Vagina (tissue), 2 donors: ENCODE measurements at regions not wholly inside any gene's neighbourhood (a gene's known extent, or its start where the extent isn't known, plus 50 kb on each side); places are given as distances from the start of the nearest gene placed in this dataset.

Experiments
- DNase-seq, 2 donors: peaks; one replicate each; pipeline ENCODE4 v3.0.0-alpha.2; 2017; ENCODE audit errors: extremely low spot score in 2 of 2
- H3K27ac ChIP-seq: fragments of 200-600 bp; sonication (generic); one replicate; pipeline ENCODE4 v1.5.1; 2019
- H3K27me3 ChIP-seq: fragments of 200-600 bp; sonication (generic); one replicate; pipeline ENCODE4 v1.5.1; 2019
- H3K36me3 ChIP-seq, 2 donors: fragments of 200-600 bp; sonication (generic); one replicate each; pipeline ENCODE4 v1.5.1; 2017 to 2019
- H3K4me1 ChIP-seq: fragments of 200-600 bp; sonication (generic); one replicate; pipeline ENCODE4 v1.5.1; 2019
- H3K4me3 ChIP-seq, 2 donors: fragments of 200-600 bp; sonication (generic); 1 replicate in 1 of 2; 2 replicates in 1 of 2; pipeline ENCODE4 v1.5.1; 2016 to 2019
- H3K9me3 ChIP-seq: fragments of 200-600 bp; sonication (generic); one replicate; pipeline ENCODE4 v1.5.1; 2019
- POLR2A ChIP-seq, 2 donors: fragments of 450-650 bp; IDR thresholded peaks; one replicate each; pipeline ENCODE4 v1.6.1; 2017; ENCODE audit warnings: antibody characterized with exemption in 2 of 2, mild to moderate bottlenecking in 2 of 2, moderate library complexity in 2 of 2
- POLR2AphosphoS5 ChIP-seq, 2 donors: sonication (generic); formaldehyde crosslinking; IDR thresholded peaks; one replicate each; pipeline ENCODE4 v1.9.0; 2017; ENCODE audit warnings: antibody characterized with exemption in 2 of 2, mild to moderate bottlenecking in 2 of 2, low read depth in 1 of 2; ENCODE audit not compliant: insufficient read depth in 1 of 2
- intact Hi-C: fragments of 100-400 bp; cut with DNase I; formaldehyde crosslinking; loops from one replicate; pipeline ENCODE4 v1.15.1; 2023
- TF ChIP-seq, protein P1 (sequence below), 3 experiments: fragments of 450-650 bp in 2 of 3; fragments of 200-600 bp in 1 of 3; sonication (generic) in 1 of 3; IDR thresholded peaks; one replicate each; pipeline ENCODE4 v1.5.1; 2017 to 2019; ENCODE audit warnings: antibody characterized with exemption in 3 of 3, mild to moderate bottlenecking in 2 of 3, moderate library complexity in 2 of 3

GRCh38 chr21:45348591-45349327, 56.2 kb upstream of the COL18A1 start:
- Histone ChIP-seq H3K4me3 (no peak overlapping the region), H3K36me3 (no peaks in the 10 kb centered on the region), H3K27me3 (no peaks in the 10 kb centered on the region), H3K9me3 (no peaks in the 10 kb centered on the region), H3K4me1 (peaks cover 57% of the 10 kb centered on the region), H3K27ac (peak overlapping the region; percentile 73)
- TF ChIP-seq, protein P1, sequence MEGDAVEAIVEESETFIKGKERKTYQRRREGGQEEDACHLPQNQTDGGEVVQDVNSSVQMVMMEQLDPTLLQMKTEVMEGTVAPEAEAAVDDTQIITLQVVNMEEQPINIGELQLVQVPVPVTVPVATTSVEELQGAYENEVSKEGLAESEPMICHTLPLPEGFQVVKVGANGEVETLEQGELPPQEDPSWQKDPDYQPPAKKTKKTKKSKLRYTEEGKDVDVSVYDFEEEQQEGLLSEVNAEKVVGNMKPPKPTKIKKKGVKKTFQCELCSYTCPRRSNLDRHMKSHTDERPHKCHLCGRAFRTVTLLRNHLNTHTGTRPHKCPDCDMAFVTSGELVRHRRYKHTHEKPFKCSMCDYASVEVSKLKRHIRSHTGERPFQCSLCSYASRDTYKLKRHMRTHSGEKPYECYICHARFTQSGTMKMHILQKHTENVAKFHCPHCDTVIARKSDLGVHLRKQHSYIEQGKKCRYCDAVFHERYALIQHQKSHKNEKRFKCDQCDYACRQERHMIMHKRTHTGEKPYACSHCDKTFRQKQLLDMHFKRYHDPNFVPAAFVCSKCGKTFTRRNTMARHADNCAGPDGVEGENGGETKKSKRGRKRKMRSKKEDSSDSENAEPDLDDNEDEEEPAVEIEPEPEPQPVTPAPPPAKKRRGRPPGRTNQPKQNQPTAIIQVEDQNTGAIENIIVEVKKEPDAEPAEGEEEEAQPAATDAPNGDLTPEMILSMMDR (IDR thresholded peaks at IDR 0.05) = no peak
- TF ChIP-seq POLR2AphosphoS5 (IDR thresholded peaks at IDR 0.05; ENCODE audit: insufficient read depth in 1 of 2, low read depth in 1 of 2) (no peak), POLR2A (IDR thresholded peaks at IDR 0.05) (no peak)
- no peak for DNase-seq
- intact Hi-C loops = loop anchor here (5.0 kb wide), 1 partner anchor 41 kb away; no protein-coding TSS in a partner anchor

GRCh38 chr21:45350206-45350854, 54.6 kb upstream of the COL18A1 start:
- Histone ChIP-seq H3K36me3 (no peaks in the 10 kb centered on the region), H3K9me3 (no peaks in the 10 kb centered on the region), H3K4me1 (peaks cover 57% of the 10 kb centered on the region), H3K4me3 (no peak overlapping the region), H3K27me3 (no peaks in the 10 kb centered on the region), H3K27ac (peak overlapping the region; percentile 28)
- intact Hi-C loops = no loop called here
- DNase-seq = no peak
- TF ChIP-seq POLR2A (IDR thresholded peaks at IDR 0.05) (no peak), POLR2AphosphoS5 (IDR thresholded peaks at IDR 0.05; ENCODE audit: insufficient read depth in 1 of 2, low read depth in 1 of 2) (no peak)
- TF ChIP-seq, protein P1 (IDR thresholded peaks at IDR 0.05) = no peak

DNA sequence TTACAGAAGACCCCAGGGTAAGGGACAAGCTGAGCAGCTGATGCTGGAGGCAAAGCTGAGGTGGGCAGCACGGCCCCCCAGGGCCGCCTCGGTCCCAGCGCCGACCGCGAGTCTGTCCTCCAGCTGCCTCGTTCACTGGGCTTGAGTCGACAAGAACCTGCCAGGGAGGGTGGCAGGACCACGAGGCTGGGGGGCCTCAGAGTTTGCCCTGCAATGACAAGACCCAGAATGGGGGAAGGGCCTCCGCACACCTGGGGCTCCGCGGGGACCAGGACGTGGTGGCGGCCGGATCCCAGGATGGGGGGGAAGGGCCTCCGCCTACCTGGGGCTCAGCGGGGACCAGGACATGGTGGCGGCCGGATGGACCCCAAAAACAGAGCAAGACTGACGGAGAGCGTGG, 53.9 kb upstream of the COL18A1 start:
- H3K27ac ChIP-seq = no peak overlapping the region
- intact Hi-C loops = no loop called here
- H3K4me1 ChIP-seq = peaks cover 60% of the 10 kb centered on the region

DNA sequence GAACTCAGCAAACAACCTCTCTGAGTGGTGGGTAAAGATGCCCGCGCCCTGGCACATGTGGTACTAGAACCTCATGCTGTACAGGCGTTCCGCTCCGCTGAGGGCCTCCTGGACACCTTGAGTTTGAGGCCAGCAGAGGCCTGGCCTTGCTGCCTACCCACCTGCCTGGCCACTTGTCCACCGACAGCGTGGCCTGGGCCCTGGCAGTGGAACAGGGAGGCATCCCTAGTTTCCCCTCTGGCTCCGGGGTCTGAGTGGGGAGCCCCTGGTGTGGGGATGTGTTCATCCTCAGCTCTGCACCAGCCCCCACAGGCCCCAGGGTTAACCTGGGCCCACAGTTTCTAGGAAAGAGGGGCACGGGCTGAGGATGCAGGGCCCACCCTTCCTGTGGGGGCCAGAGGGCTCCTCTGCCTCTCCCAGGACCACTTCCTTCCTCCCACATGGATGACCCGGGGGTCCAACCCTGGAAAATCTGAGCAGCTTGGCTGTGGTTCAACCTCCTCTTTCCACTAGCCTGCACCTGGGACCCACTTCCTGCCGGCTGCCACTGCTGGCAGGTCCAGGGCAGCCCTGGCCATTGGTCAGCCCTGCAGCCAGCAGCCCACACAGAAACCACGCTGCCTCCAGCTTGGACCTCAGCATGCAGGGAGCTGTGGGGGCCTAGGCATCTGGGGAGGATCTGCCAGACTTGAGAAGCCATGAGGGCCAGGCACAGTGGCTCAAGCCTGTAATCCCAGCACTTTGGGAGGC, 53.3 kb upstream of the COL18A1 start:
- peak overlapping the region; percentile 13 for H3K27ac ChIP-seq
- intact Hi-C loops = no loop called here
- H3K4me3 ChIP-seq = no peak overlapping the region
- H3K36me3 ChIP-seq = no peaks in the 10 kb centered on the region
- no peaks in the 10 kb centered on the region for H3K27me3 ChIP-seq
- H3K9me3 ChIP-seq = no peaks in the 10 kb centered on the region
- peaks cover 66% of the 10 kb centered on the region for H3K4me1 ChIP-seq
- no peak for DNase-seq
- no peak for TF ChIP-seq POLR2A (IDR thresholded peaks at IDR 0.05)
- TF ChIP-seq, protein P1 (IDR thresholded peaks at IDR 0.05) = no peak
- TF ChIP-seq POLR2AphosphoS5 (IDR thresholded peaks at IDR 0.05; ENCODE audit: insufficient read depth in 1 of 2, low read depth in 1 of 2) = no peak

More for the DNA sequence above, 53.9 kb upstream of the COL18A1 start:
- no peaks in the 10 kb centered on the region for H3K9me3 ChIP-seq
- no peak for DNase-seq
- H3K4me3 ChIP-seq = no peak overlapping the region
- no peaks in the 10 kb centered on the region for H3K27me3 ChIP-seq
- TF ChIP-seq, protein P1 (IDR thresholded peaks at IDR 0.05) = no peak
- no peak for TF ChIP-seq POLR2A (IDR thresholded peaks at IDR 0.05)
- no peak for TF ChIP-seq POLR2AphosphoS5 (IDR thresholded peaks at IDR 0.05; ENCODE audit: insufficient read depth in 1 of 2, low read depth in 1 of 2)
- no peaks in the 10 kb centered on the region for H3K36me3 ChIP-seq
